GM21786 (cell line): ENCODE measurements at regions not wholly inside any gene's neighbourhood (a gene's known extent, or its start where the extent isn't known, plus 50 kb on each side); places are given as distances from the start of the nearest gene placed in this dataset.

Experiments
- ATAC-seq: cut with Tn5 transposase; IDR thresholded peaks from one replicate; pipeline ENCODE4 v1.9.1; 2021; ENCODE audit not compliant: unreplicated experiment

GRCh38 chr5:96074870-96075269, 113.2 kb upstream of the ELL2 start:
- no peak for ATAC-seq

- ATAC-seq: no peak
These were observed 112.8 kb upstream of the ELL2 start for GRCh38 chr5:96074460-96074859.

- no peak for ATAC-seq
These were observed 111.1 kb upstream of the ELL2 start for GRCh38 chr5:96072791-96073165.

GRCh38 chr5:96072138-96072790, 110.6 kb upstream of the ELL2 start:
- ATAC-seq: no peak

- no peak for ATAC-seq
These were observed 109.1 kb upstream of the ELL2 start for GRCh38 chr5:96070622-96071225.

GRCh38 chr5:96067894-96068614, 106.4 kb upstream of the ELL2 start:
- ATAC-seq: no peak

- ATAC-seq: no peak
These were observed 105.6 kb upstream of the ELL2 start for GRCh38 chr5:96067251-96067650.

- no peak for ATAC-seq
These were observed 104.7 kb upstream of the ELL2 start for GRCh38 chr5:96066386-96066719.

- no peak for ATAC-seq
These were observed 104.2 kb upstream of the ELL2 start for GRCh38 chr5:96065685-96066385.

GRCh38 chr5:96064877-96065276, 103.2 kb upstream of the ELL2 start:
- no peak for ATAC-seq

- ATAC-seq: no peak
These were observed 101.2 kb upstream of the ELL2 start for GRCh38 chr5:96062836-96063235.

- ATAC-seq: no peak
These were observed 96.4 kb upstream of the ELL2 start for GRCh38 chr5:96058084-96058483.

GRCh38 chr5:96054311-96055030, 92.8 kb upstream of the ELL2 start:
- ATAC-seq: no peak

- no peak for ATAC-seq
These were observed 91.5 kb upstream of the ELL2 start for GRCh38 chr5:96053063-96053735.

GRCh38 chr5:96052374-96052773, 90.7 kb upstream of the ELL2 start:
- no peak for ATAC-seq

- ATAC-seq: no peak
These were observed 89.8 kb upstream of the ELL2 start for GRCh38 chr5:96051401-96051830.

GRCh38 chr5:96050273-96050880, 88.7 kb upstream of the ELL2 start:
- no peak for ATAC-seq

- ATAC-seq: no peak
These were observed 88.0 kb upstream of the ELL2 start for GRCh38 chr5:96049398-96050272.

- no peak for ATAC-seq
These were observed 87.1 kb upstream of the ELL2 start for GRCh38 chr5:96048763-96049162.
